H1 (cell line): ENCODE measurements at regions not wholly inside any gene's neighbourhood (a gene's known extent, or its start where the extent isn't known, plus 50 kb on each side); places are given as distances from the start of the nearest gene placed in this dataset.

ENCODE experiments used
- TF ChIP-seq, protein P1 (sequence below): fragments of 300-600 bp; sonication (generic); IDR thresholded peaks from 2 replicates; pipeline ENCODE4 v1.7.1; 2012; ENCODE audit warnings: low read length, moderate library complexity, mild to moderate bottlenecking, inconsistent platforms; ENCODE audit not compliant: insufficient replicate concordance

DNA sequence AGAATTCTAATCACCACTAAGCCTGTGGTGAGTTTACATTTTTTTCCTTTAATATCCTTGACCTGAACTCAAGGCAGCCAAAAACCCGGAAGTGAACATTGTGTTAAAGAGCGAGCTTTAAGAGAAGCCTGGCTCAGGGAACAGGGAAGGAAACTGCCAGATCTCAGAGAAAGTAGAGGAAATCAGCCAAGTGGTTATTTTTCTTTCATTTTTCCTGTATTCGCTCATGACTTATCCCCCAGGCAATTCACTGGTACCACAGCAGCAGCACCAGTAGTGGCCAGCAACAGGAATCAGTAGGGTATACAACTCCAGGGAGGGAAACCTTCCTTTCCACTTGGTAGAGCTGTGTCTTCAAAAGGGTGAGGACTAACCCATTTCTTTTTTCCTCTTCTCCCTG, 89.6 kb upstream of the HMGCLL1 start (continued):
- TF ChIP-seq, protein P1, sequence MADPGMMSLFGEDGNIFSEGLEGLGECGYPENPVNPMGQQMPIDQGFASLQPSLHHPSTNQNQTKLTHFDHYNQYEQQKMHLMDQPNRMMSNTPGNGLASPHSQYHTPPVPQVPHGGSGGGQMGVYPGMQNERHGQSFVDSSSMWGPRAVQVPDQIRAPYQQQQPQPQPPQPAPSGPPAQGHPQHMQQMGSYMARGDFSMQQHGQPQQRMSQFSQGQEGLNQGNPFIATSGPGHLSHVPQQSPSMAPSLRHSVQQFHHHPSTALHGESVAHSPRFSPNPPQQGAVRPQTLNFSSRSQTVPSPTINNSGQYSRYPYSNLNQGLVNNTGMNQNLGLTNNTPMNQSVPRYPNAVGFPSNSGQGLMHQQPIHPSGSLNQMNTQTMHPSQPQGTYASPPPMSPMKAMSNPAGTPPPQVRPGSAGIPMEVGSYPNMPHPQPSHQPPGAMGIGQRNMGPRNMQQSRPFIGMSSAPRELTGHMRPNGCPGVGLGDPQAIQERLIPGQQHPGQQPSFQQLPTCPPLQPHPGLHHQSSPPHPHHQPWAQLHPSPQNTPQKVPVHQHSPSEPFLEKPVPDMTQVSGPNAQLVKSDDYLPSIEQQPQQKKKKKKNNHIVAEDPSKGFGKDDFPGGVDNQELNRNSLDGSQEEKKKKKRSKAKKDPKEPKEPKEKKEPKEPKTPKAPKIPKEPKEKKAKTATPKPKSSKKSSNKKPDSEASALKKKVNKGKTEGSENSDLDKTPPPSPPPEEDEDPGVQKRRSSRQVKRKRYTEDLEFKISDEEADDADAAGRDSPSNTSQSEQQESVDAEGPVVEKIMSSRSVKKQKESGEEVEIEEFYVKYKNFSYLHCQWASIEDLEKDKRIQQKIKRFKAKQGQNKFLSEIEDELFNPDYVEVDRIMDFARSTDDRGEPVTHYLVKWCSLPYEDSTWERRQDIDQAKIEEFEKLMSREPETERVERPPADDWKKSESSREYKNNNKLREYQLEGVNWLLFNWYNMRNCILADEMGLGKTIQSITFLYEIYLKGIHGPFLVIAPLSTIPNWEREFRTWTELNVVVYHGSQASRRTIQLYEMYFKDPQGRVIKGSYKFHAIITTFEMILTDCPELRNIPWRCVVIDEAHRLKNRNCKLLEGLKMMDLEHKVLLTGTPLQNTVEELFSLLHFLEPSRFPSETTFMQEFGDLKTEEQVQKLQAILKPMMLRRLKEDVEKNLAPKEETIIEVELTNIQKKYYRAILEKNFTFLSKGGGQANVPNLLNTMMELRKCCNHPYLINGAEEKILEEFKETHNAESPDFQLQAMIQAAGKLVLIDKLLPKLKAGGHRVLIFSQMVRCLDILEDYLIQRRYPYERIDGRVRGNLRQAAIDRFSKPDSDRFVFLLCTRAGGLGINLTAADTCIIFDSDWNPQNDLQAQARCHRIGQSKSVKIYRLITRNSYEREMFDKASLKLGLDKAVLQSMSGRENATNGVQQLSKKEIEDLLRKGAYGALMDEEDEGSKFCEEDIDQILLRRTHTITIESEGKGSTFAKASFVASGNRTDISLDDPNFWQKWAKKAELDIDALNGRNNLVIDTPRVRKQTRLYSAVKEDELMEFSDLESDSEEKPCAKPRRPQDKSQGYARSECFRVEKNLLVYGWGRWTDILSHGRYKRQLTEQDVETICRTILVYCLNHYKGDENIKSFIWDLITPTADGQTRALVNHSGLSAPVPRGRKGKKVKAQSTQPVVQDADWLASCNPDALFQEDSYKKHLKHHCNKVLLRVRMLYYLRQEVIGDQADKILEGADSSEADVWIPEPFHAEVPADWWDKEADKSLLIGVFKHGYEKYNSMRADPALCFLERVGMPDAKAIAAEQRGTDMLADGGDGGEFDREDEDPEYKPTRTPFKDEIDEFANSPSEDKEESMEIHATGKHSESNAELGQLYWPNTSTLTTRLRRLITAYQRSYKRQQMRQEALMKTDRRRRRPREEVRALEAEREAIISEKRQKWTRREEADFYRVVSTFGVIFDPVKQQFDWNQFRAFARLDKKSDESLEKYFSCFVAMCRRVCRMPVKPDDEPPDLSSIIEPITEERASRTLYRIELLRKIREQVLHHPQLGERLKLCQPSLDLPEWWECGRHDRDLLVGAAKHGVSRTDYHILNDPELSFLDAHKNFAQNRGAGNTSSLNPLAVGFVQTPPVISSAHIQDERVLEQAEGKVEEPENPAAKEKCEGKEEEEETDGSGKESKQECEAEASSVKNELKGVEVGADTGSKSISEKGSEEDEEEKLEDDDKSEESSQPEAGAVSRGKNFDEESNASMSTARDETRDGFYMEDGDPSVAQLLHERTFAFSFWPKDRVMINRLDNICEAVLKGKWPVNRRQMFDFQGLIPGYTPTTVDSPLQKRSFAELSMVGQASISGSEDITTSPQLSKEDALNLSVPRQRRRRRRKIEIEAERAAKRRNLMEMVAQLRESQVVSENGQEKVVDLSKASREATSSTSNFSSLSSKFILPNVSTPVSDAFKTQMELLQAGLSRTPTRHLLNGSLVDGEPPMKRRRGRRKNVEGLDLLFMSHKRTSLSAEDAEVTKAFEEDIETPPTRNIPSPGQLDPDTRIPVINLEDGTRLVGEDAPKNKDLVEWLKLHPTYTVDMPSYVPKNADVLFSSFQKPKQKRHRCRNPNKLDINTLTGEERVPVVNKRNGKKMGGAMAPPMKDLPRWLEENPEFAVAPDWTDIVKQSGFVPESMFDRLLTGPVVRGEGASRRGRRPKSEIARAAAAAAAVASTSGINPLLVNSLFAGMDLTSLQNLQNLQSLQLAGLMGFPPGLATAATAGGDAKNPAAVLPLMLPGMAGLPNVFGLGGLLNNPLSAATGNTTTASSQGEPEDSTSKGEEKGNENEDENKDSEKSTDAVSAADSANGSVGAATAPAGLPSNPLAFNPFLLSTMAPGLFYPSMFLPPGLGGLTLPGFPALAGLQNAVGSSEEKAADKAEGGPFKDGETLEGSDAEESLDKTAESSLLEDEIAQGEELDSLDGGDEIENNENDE = no peak
